ENCODE measurements at regions not wholly inside any gene's neighbourhood (a gene's known extent, or its start where the extent isn't known, plus 50 kb on each side); places are given as distances from the start of the nearest gene placed in this dataset.

GRCh38 chr2:186103276-186103675 lies 364.7 kb downstream of the FSIP2 start:
- no TSS peak for BruUV-seq (replicated peaks)
- no peak for TF ChIP-seq CTCF (IDR thresholded peaks at IDR 0.05; ENCODE audit: insufficient read depth in 1 of 2, low read depth in 1 of 2, low read length in 1 of 2, severe bottlenecking in 1 of 2, unreplicated experiment in 1 of 2)
- Histone ChIP-seq H3K9me3 (no peaks in the 10 kb centered on the region), H3K4me3 (ENCODE audit: low read depth, low read length) (no peak overlapping the region), H3K4me1 (no peaks in the 10 kb centered on the region), H3K27me3 (replicated peaks; ENCODE audit: control insufficient read depth, insufficient read depth, low read length) (no peaks in the 10 kb centered on the region), H3K36me3 (ENCODE audit: control insufficient read depth, insufficient read depth, low read length) (no peaks in the 10 kb centered on the region)
- DNase-seq, result no peak
- H3K9me3 Mint-ChIP-seq (ENCODE audit: unreplicated experiment), result no peaks in the 10 kb centered on the region
- intact Hi-C loops (cut with micrococcal nuclease; ENCODE audit: unreplicated experiment), result no loop called here
- ChIA-PET POLR2A (no interaction called here), CTCF (no interaction called here)
- H3K36me3 Mint-ChIP-seq (ENCODE audit: insufficient read depth, unreplicated experiment), result no peaks in the 10 kb centered on the region
- no peaks in the 10 kb centered on the region for H3K4me1 Mint-ChIP-seq (ENCODE audit: low read depth, unreplicated experiment)
- no peaks in the 10 kb centered on the region for H3K27me3 Mint-ChIP-seq (ENCODE audit: insufficient read depth, unreplicated experiment)
- no peak overlapping the region for H3K4me3 Mint-ChIP-seq (ENCODE audit: unreplicated experiment)
- H3K27ac Mint-ChIP-seq (ENCODE audit: unreplicated experiment), result no peak overlapping the region

GRCh38 chr2:186105016-186105724 lies 366.6 kb downstream of the FSIP2 start:
- TF ChIP-seq CTCF (IDR thresholded peaks at IDR 0.05; ENCODE audit: insufficient read depth in 1 of 2, low read depth in 1 of 2, low read length in 1 of 2, severe bottlenecking in 1 of 2, unreplicated experiment in 1 of 2), result no peak
- ChIA-PET POLR2A (no interaction called here), CTCF (no interaction called here)
- Histone ChIP-seq H3K4me1 (no peaks in the 10 kb centered on the region), H3K27me3 (replicated peaks; ENCODE audit: control insufficient read depth, insufficient read depth, low read length) (no peaks in the 10 kb centered on the region), H3K4me3 (ENCODE audit: low read depth, low read length) (no peak overlapping the region), H3K36me3 (ENCODE audit: control insufficient read depth, insufficient read depth, low read length) (no peaks in the 10 kb centered on the region), H3K9me3 (no peaks in the 10 kb centered on the region)
- no peaks in the 10 kb centered on the region for H3K36me3 Mint-ChIP-seq (ENCODE audit: insufficient read depth, unreplicated experiment)
- no peaks in the 10 kb centered on the region for H3K4me1 Mint-ChIP-seq (ENCODE audit: low read depth, unreplicated experiment)
- intact Hi-C loops (cut with micrococcal nuclease; ENCODE audit: unreplicated experiment), result no loop called here
- H3K27ac Mint-ChIP-seq (ENCODE audit: unreplicated experiment), result no peak overlapping the region
- DNase-seq, result no peak
- H3K4me3 Mint-ChIP-seq (ENCODE audit: unreplicated experiment), result no peak overlapping the region
- peaks cover 2% of the 10 kb centered on the region for H3K27me3 Mint-ChIP-seq (ENCODE audit: insufficient read depth, unreplicated experiment)
- BruUV-seq (replicated peaks), result no TSS peak
- H3K9me3 Mint-ChIP-seq (ENCODE audit: unreplicated experiment), result no peaks in the 10 kb centered on the region

GRCh38 chr2:186108470-186108869 lies 369.9 kb downstream of the FSIP2 start:
- no peaks in the 10 kb centered on the region for H3K36me3 Mint-ChIP-seq (ENCODE audit: insufficient read depth, unreplicated experiment)
- no peaks in the 10 kb centered on the region for H3K9me3 Mint-ChIP-seq (ENCODE audit: unreplicated experiment)
- no TSS peak for BruUV-seq (replicated peaks)

More at GRCh38 chr2:186108470-186108869, 369.9 kb downstream of the FSIP2 start:
- no peaks in the 10 kb centered on the region for H3K27me3 ChIP-seq (replicated peaks; ENCODE audit: control insufficient read depth, insufficient read depth, low read length)
- intact Hi-C loops (cut with micrococcal nuclease; ENCODE audit: unreplicated experiment), result no loop called here
- no peak overlapping the region for H3K4me3 ChIP-seq (ENCODE audit: low read depth, low read length)
- ChIA-PET CTCF (no interaction called here), POLR2A (no interaction called here)
- Mint-ChIP-seq H3K27ac (ENCODE audit: unreplicated experiment) (no peak overlapping the region), H3K4me3 (ENCODE audit: unreplicated experiment) (no peak overlapping the region), H3K4me1 (ENCODE audit: low read depth, unreplicated experiment) (no peaks in the 10 kb centered on the region), H3K27me3 (ENCODE audit: insufficient read depth, unreplicated experiment) (peaks cover 2% of the 10 kb centered on the region)
- H3K9me3 ChIP-seq, result no peaks in the 10 kb centered on the region
- TF ChIP-seq CTCF (IDR thresholded peaks at IDR 0.05; ENCODE audit: insufficient read depth in 1 of 2, low read depth in 1 of 2, low read length in 1 of 2, severe bottlenecking in 1 of 2, unreplicated experiment in 1 of 2), result no peak
- no peak for DNase-seq
- no peaks in the 10 kb centered on the region for H3K4me1 ChIP-seq
- H3K36me3 ChIP-seq (ENCODE audit: control insufficient read depth, insufficient read depth, low read length), result no peaks in the 10 kb centered on the region
